WERI-Rb-1 (cell line): ENCODE measurements at regions not wholly inside any gene's neighbourhood (a gene's known extent, or its start where the extent isn't known, plus 50 kb on each side); places are given as distances from the start of the nearest gene placed in this dataset.

Experiments used
- DNase-seq: peaks from one replicate; pipeline ENCODE4 v3.0.0-alpha.2; 2020
- H3K27ac ChIP-seq: fragments of 250-450 bp; sonication (Bioruptor Pico); 2 replicates; pipeline ENCODE4 v1.5.1; 2020; ENCODE audit warnings: mild to moderate bottlenecking, moderate library complexity
- H3K27me3 ChIP-seq: fragments of 250-450 bp; sonication (Bioruptor Pico); 2 replicates; pipeline ENCODE4 v1.5.1; 2021; ENCODE audit warnings: mild to moderate bottlenecking, low read depth, moderate library complexity; ENCODE audit not compliant: insufficient read depth, severe bottlenecking
- H3K36me3 ChIP-seq: fragments of 250-450 bp; sonication (Bioruptor Pico); 2 replicates; pipeline ENCODE4 v1.5.1; 2020; ENCODE audit warnings: mild to moderate bottlenecking, moderate library complexity
- H3K4me3 ChIP-seq: 2 replicates; pipeline ENCODE4 v1.5.1; 2011; ENCODE audit warnings: low read depth, mild to moderate bottlenecking, control low read depth, low read length
- H3K9me3 ChIP-seq: fragments of 250-450 bp; sonication (Bioruptor Pico); 2 replicates; pipeline ENCODE4 v1.5.1; 2021; ENCODE audit warnings: mild to moderate bottlenecking, moderate library complexity; ENCODE audit not compliant: severe bottlenecking
- CTCF ChIP-seq: IDR thresholded peaks from 2 replicates; pipeline ENCODE4 v1.5.1; 2011; ENCODE audit warnings: low read depth, mild to moderate bottlenecking, control low read depth, inconsistent platforms, low read length

DNA sequence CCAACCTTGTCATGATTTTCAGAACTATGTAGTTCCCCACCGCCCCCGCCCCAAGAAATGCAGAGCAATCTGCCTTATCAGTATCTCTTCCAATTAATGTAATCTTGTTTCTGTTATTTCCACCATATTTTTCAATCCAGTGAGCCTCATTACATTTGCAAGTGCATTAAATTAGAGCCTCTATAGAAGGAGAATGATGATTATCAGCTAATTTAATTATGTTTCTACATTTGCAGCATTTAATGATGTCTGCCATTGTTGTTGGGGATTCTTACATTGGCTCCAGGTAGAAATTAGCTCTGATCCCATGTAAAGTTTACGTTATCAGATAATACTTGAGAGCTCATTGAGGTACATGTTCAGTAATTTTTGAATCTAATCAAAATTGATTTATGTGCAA lies 707.0 kb upstream of the RBFOX1 start:
- Histone ChIP-seq H3K27ac (no peak overlapping the region), H3K27me3 (no peaks in the 10 kb centered on the region), H3K9me3 (no peaks in the 10 kb centered on the region), H3K36me3 (no peaks in the 10 kb centered on the region), H3K4me3 (no peak overlapping the region)
- TF ChIP-seq CTCF, result no peak
- DNase-seq, result no peak

DNA sequence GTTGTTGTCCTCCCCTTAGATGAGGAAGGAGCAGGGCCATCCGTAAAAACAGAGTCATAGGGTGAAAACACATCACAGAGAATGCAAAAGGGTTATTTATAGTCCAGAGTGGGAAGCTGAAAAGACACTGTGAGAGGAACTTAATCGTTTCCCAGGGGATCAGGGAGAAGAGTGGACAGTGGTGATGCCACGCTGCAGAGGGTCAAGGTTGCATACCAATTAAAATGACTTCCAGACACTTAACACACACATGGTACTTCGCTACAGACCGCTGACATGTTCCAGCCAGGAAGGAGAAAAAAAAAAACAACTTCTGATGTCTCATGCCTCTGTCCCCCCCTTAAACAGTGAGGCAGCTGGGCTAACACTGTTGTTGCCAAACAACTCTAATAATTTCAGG lies 713.8 kb upstream of the RBFOX1 start:
- no peak overlapping the region for H3K4me3 ChIP-seq
- no peaks in the 10 kb centered on the region for H3K27me3 ChIP-seq

DNA sequence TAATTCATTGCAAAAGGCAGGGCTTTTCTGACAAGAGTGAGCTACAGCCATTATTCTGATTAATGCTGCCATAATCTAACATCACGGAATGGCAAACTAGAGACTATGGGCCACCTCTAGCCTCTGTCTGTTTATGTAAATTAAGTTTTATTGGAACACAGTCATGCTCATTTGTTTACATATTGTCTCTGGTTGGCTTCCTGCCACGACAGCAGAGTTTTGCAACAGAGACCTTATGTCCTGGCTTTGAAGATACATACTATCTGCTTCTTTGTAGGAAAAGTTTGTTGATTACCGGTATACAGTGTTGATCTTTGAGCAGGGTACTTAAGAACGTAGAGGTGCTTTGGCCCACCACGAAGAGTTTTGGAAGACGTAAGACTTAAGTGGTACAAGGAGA lies 715.9 kb upstream of the RBFOX1 start:
- TF ChIP-seq CTCF, result no peak
- H3K4me3 ChIP-seq, result no peak overlapping the region
- DNase-seq, result no peak
- peaks cover 3% of the 10 kb centered on the region for H3K9me3 ChIP-seq
- H3K27me3 ChIP-seq, result no peaks in the 10 kb centered on the region
- no peak overlapping the region for H3K27ac ChIP-seq
- H3K36me3 ChIP-seq, result no peaks in the 10 kb centered on the region

More for the DNA sequence above, 713.8 kb upstream of the RBFOX1 start:
- no peak for TF ChIP-seq CTCF
- DNase-seq, result no peak
- Histone ChIP-seq H3K27ac (no peak overlapping the region), H3K36me3 (no peaks in the 10 kb centered on the region), H3K9me3 (peaks cover 3% of the 10 kb centered on the region)

GRCh38 chr16:6615636-6616035 lies 717.0 kb upstream of the RBFOX1 start:
- H3K9me3 ChIP-seq, result peaks cover 3% of the 10 kb centered on the region
- no peak overlapping the region for H3K4me3 ChIP-seq
- DNase-seq, result no peak
- no peak for TF ChIP-seq CTCF
- no peak overlapping the region for H3K27ac ChIP-seq
- no peaks in the 10 kb centered on the region for H3K36me3 ChIP-seq
- no peaks in the 10 kb centered on the region for H3K27me3 ChIP-seq

- Histone ChIP-seq H3K4me3 (no peak overlapping the region), H3K36me3 (no peaks in the 10 kb centered on the region), H3K27me3 (no peaks in the 10 kb centered on the region), H3K27ac (no peak overlapping the region), H3K9me3 (no peaks in the 10 kb centered on the region)
- peak; percentile 14 for DNase-seq
- TF ChIP-seq CTCF, result peak; percentile 54
Observed at GRCh38 chr16:6611535-6611934, 721.1 kb upstream of the RBFOX1 start.

- H3K36me3 ChIP-seq, result no peaks in the 10 kb centered on the region
- DNase-seq, result no peak
- no peaks in the 10 kb centered on the region for H3K9me3 ChIP-seq
- H3K4me3 ChIP-seq, result no peak overlapping the region
- TF ChIP-seq CTCF, result no peak
- H3K27me3 ChIP-seq, result no peaks in the 10 kb centered on the region
- no peak overlapping the region for H3K27ac ChIP-seq
Observed at GRCh38 chr16:6605490-6605889, 727.2 kb upstream of the RBFOX1 start.
